Glutamatergic neuron (in vitro differentiated cells): ENCODE measurements at regions not wholly inside any gene's neighbourhood (a gene's known extent, or its start where the extent isn't known, plus 50 kb on each side); places are given as distances from the start of the nearest gene placed in this dataset.

ENCODE experiments used
- DNase-seq: peaks from one replicate; pipeline ENCODE4 v3.0.0; 2022
- H3K27ac Mint-ChIP-seq: one replicate; pipeline ENCODE4 v1.8.0; 2020; ENCODE audit warnings: mild to moderate bottlenecking, mixed read lengths, inconsistent platforms; ENCODE audit not compliant: unreplicated experiment
- H3K27me3 Mint-ChIP-seq: one replicate; pipeline ENCODE4 v1.8.0; 2020; ENCODE audit warnings: mild to moderate bottlenecking, moderate library complexity, mixed read lengths, inconsistent platforms; ENCODE audit not compliant: unreplicated experiment
- H3K36me3 Mint-ChIP-seq: one replicate; pipeline ENCODE4 v1.8.0; 2020; ENCODE audit warnings: mild to moderate bottlenecking, mixed read lengths, inconsistent platforms; ENCODE audit not compliant: unreplicated experiment
- H3K4me1 Mint-ChIP-seq: one replicate; pipeline ENCODE4 v1.8.0; 2020; ENCODE audit warnings: mild to moderate bottlenecking, low read depth, mixed read lengths, inconsistent platforms; ENCODE audit not compliant: unreplicated experiment
- H3K4me3 Mint-ChIP-seq: one replicate; pipeline ENCODE4 v1.8.0; 2020; ENCODE audit warnings: mild to moderate bottlenecking, mixed read lengths, inconsistent platforms; ENCODE audit not compliant: unreplicated experiment
- H3K9me3 Mint-ChIP-seq: one replicate; pipeline ENCODE4 v1.8.0; 2020; ENCODE audit warnings: mild to moderate bottlenecking, moderate library complexity, mixed read lengths, inconsistent platforms; ENCODE audit not compliant: unreplicated experiment
- CTCF ChIP-seq: fragments of 200-600 bp; sonication (generic); IDR thresholded peaks from one replicate; pipeline ENCODE4 v1.5.0; 2021; ENCODE audit not compliant: partially characterized antibody, unreplicated experiment

GRCh38 chr20:48186447-48186846, 401.2 kb upstream of the SULF2 start:
- no peak for TF ChIP-seq CTCF
- Mint-ChIP-seq H3K27ac (no peak overlapping the region), H3K4me3 (no peak overlapping the region)

GRCh38 chr20:48184229-48184628, 398.9 kb upstream of the SULF2 start:
- Mint-ChIP-seq H3K27me3 (peaks cover 2% of the 10 kb centered on the region), H3K4me3 (no peak overlapping the region), H3K36me3 (peaks cover 10% of the 10 kb centered on the region), H3K9me3 (no peaks in the 10 kb centered on the region), H3K27ac (no peak overlapping the region), H3K4me1 (peaks cover 2% of the 10 kb centered on the region)
- TF ChIP-seq CTCF, result no peak
- no peak for DNase-seq

More at GRCh38 chr20:48186447-48186846, 401.2 kb upstream of the SULF2 start:
- Mint-ChIP-seq H3K36me3 (no peaks in the 10 kb centered on the region), H3K27me3 (peaks cover 2% of the 10 kb centered on the region), H3K9me3 (peaks cover 5% of the 10 kb centered on the region), H3K4me1 (peaks cover 7% of the 10 kb centered on the region)
- no peak for DNase-seq

GRCh38 chr20:48181261-48181935, 396.1 kb upstream of the SULF2 start:
- Mint-ChIP-seq H3K9me3 (no peaks in the 10 kb centered on the region), H3K4me3 (no peak overlapping the region), H3K27me3 (peaks cover 2% of the 10 kb centered on the region), H3K4me1 (peaks cover 7% of the 10 kb centered on the region), H3K36me3 (peaks cover 10% of the 10 kb centered on the region), H3K27ac (no peak overlapping the region)
- no peak for DNase-seq
- no peak for TF ChIP-seq CTCF

GRCh38 chr20:48180618-48181017, 395.3 kb upstream of the SULF2 start:
- TF ChIP-seq CTCF, result no peak
- Mint-ChIP-seq H3K9me3 (no peaks in the 10 kb centered on the region), H3K27ac (no peak overlapping the region), H3K36me3 (peaks cover 10% of the 10 kb centered on the region), H3K4me1 (peaks cover 7% of the 10 kb centered on the region), H3K4me3 (no peak overlapping the region), H3K27me3 (no peaks in the 10 kb centered on the region)
- DNase-seq, result no peak

GRCh38 chr20:48180024-48180423, 394.7 kb upstream of the SULF2 start:
- Mint-ChIP-seq H3K4me3 (no peak overlapping the region), H3K27ac (no peak overlapping the region), H3K36me3 (peaks cover 10% of the 10 kb centered on the region), H3K27me3 (no peaks in the 10 kb centered on the region), H3K9me3 (no peaks in the 10 kb centered on the region), H3K4me1 (peaks cover 7% of the 10 kb centered on the region)
- TF ChIP-seq CTCF, result no peak
- DNase-seq, result no peak
